PC-3 (cell line): ENCODE measurements at regions not wholly inside any gene's neighbourhood (a gene's known extent, or its start where the extent isn't known, plus 50 kb on each side); places are given as distances from the start of the nearest gene placed in this dataset.

Experiments used
- ATAC-seq: fragments of 200-7000 bp; cut with Tn5 transposase; 2 replicates; pipeline ENCODE4 v1.9.1; 2020; ENCODE audit warnings: mild to moderate bottlenecking, moderate library complexity
- BruUV-seq: library from RNA; stranded (reverse); fragments of 400-500 nt; replicated peaks from 2 replicates; lab custom pipeline; 2021; lab: Mats Ljungman, UMichigan
- CTCF ChIA-PET: fragments of 300-600 bp; sonication (Branson Sonifier 250); formaldehyde crosslinking; loops from one replicate; lab custom pipeline; 2022; ENCODE audit warnings: antibody characterized with exemption; lab: Charles Lee
- POLR2A ChIA-PET: fragments of 300-600 bp; sonication (Branson Sonifier 250); formaldehyde crosslinking; loops from one replicate; lab custom pipeline; 2022; ENCODE audit warnings: antibody characterized with exemption; ENCODE audit not compliant: unreplicated experiment; lab: Charles Lee
- DNase-seq: peaks from one replicate; pipeline ENCODE4 v3.0.0-alpha.2; 2015
- H2AFZ ChIP-seq: fragments of 300-600 bp; sonication (generic); 2 replicates; pipeline ENCODE4 v1.6.0; 2016; ENCODE audit warnings: antibody characterized with exemption, low read length
- H3F3A ChIP-seq: fragments of 300-600 bp; sonication (generic); one replicate; pipeline ENCODE4 v1.6.0; 2017; ENCODE audit warnings: antibody characterized with exemption, low read length, control low read depth, mild to moderate bottlenecking; ENCODE audit not compliant: unreplicated experiment
- H3K27ac ChIP-seq: fragments of 300-600 bp; sonication (generic); 2 replicates; pipeline ENCODE4 v1.5.1; 2016; ENCODE audit warnings: mild to moderate bottlenecking, low read length
- H3K27me3 ChIP-seq: fragments of 300-600 bp; sonication (generic); 2 replicates; pipeline ENCODE4 v1.6.1; 2016; ENCODE audit warnings: low read length, mixed read lengths
- H3K36me3 ChIP-seq: fragments of 300-600 bp; sonication (generic); 2 replicates; pipeline ENCODE4 v1.6.1; 2016; ENCODE audit warnings: low read depth, mixed run types, low read length, mixed read lengths
- H3K4me1 ChIP-seq: fragments of 300-600 bp; sonication (generic); 2 replicates; pipeline ENCODE4 v1.5.1; 2016; ENCODE audit warnings: low read length; ENCODE audit not compliant: insufficient read depth
- H3K4me2 ChIP-seq: fragments of 300-600 bp; sonication (generic); 2 replicates; pipeline ENCODE4 v1.6.0; 2016; ENCODE audit warnings: low read length
- H3K4me3 ChIP-seq: fragments of 300-600 bp; sonication (generic); 2 replicates; pipeline ENCODE4 v1.5.1; 2016; ENCODE audit warnings: mild to moderate bottlenecking, low read length, mixed read lengths
- H3K79me2 ChIP-seq: fragments of 300-600 bp; sonication (generic); 2 replicates; pipeline ENCODE4 v1.6.1; 2017; ENCODE audit warnings: low read length, mixed read lengths
- H3K9ac ChIP-seq: fragments of 300-600 bp; sonication (generic); 2 replicates; pipeline ENCODE4 v1.6.0; 2016; ENCODE audit warnings: mild to moderate bottlenecking, low read length
- H3K9me2 ChIP-seq: fragments of 300-600 bp; sonication (generic); replicated peaks from 2 replicates; pipeline ENCODE4 v1.6.1; 2016; ENCODE audit warnings: mixed run types, low read length, mixed read lengths
- H3K9me3 ChIP-seq: fragments of 300-600 bp; sonication (generic); 2 replicates; pipeline ENCODE4 v1.6.1; 2016; ENCODE audit warnings: low read length, mixed read lengths
- H4K20me1 ChIP-seq: fragments of 300-600 bp; sonication (generic); 2 replicates; pipeline ENCODE4 v1.6.1; 2016; ENCODE audit warnings: low read length, mixed read lengths
- CTCF ChIP-seq: fragments of 300-600 bp; sonication (generic); conservative IDR thresholded peaks from 2 replicates; pipeline ENCODE4 v1.5.1; 2017; ENCODE audit warnings: antibody characterized with exemption, low read depth, mild to moderate bottlenecking, low read length
- EZH2 ChIP-seq: fragments of 300-600 bp; sonication (generic); IDR thresholded peaks from one replicate; pipeline ENCODE4 v1.6.1; 2017; ENCODE audit warnings: antibody characterized with exemption, mild to moderate bottlenecking, low read length; ENCODE audit not compliant: unreplicated experiment
- EZH2phosphoT487 ChIP-seq: fragments of 300-600 bp; sonication (generic); IDR thresholded peaks from 2 replicates; pipeline ENCODE4 v1.6.1; 2018; ENCODE audit warnings: mild to moderate bottlenecking, antibody characterized with exemption, low read length, borderline replicate concordance
- intact Hi-C: fragments of 100-400 bp; cut with micrococcal nuclease; formaldehyde crosslinking; loops from 2 replicates; pipeline ENCODE4 v1.9.0; 2023

- Histone ChIP-seq H3K4me3 (no peak overlapping the region), H3K36me3 (no peaks in the 10 kb centered on the region), H3K9me3 (no peaks in the 10 kb centered on the region), H3K27ac (no peak overlapping the region), H3K9ac (no peak overlapping the region), H2AFZ (no peak overlapping the region), H3K4me1 (no peaks in the 10 kb centered on the region), H4K20me1 (no peaks in the 10 kb centered on the region), H3F3A (no peaks in the 10 kb centered on the region), H3K4me2 (no peak overlapping the region), H3K79me2 (no peaks in the 10 kb centered on the region), H3K9me2 (no peaks in the 10 kb centered on the region), H3K27me3 (peaks cover 42% of the 10 kb centered on the region)
- ChIA-PET POLR2A (no interaction called here), CTCF (no interaction called here)
- ATAC-seq (no peak), DNase-seq (no peak)
- TF ChIP-seq EZH2 = no peak
- TF ChIP-seq EZH2phosphoT487 = no peak
- TF ChIP-seq CTCF = no peak
- no TSS peak for BruUV-seq
- intact Hi-C loops = no loop called here
Measured at GRCh38 chr5:167814040-167814439, 477.4 kb upstream of the WWC1 start.

- Histone ChIP-seq H3K9me2 (no peaks in the 10 kb centered on the region), H3K9ac (no peak overlapping the region), H3K27me3 (peaks cover 45% of the 10 kb centered on the region), H3K4me3 (no peak overlapping the region), H3K36me3 (no peaks in the 10 kb centered on the region), H4K20me1 (no peaks in the 10 kb centered on the region), H3F3A (no peaks in the 10 kb centered on the region), H3K79me2 (no peaks in the 10 kb centered on the region), H3K4me2 (no peak overlapping the region), H3K27ac (no peak overlapping the region), H3K9me3 (no peaks in the 10 kb centered on the region), H2AFZ (no peak overlapping the region), H3K4me1 (no peaks in the 10 kb centered on the region)
- TF ChIP-seq EZH2phosphoT487 (no peak), EZH2 (no peak), CTCF (no peak)
- DNase-seq = peak; percentile 29
- intact Hi-C loops = no loop called here
- no peak for ATAC-seq
- BruUV-seq = no TSS peak
- ChIA-PET POLR2A (no interaction called here), CTCF (no interaction called here)
Measured at GRCh38 chr5:167814828-167815227, 476.6 kb upstream of the WWC1 start.

- no peak overlapping the region for H3K4me2 ChIP-seq
- H4K20me1 ChIP-seq = no peaks in the 10 kb centered on the region
- no peaks in the 10 kb centered on the region for H3K9me3 ChIP-seq
- no peak overlapping the region for H2AFZ ChIP-seq
- DNase-seq (no peak), ATAC-seq (no peak)
- H3F3A ChIP-seq = no peaks in the 10 kb centered on the region
- ChIA-PET CTCF (no interaction called here), POLR2A (no interaction called here)
- H3K36me3 ChIP-seq = no peaks in the 10 kb centered on the region
- no peak overlapping the region for H3K4me3 ChIP-seq
- intact Hi-C loops = no loop called here
- no peak overlapping the region for H3K9ac ChIP-seq
- TF ChIP-seq EZH2 = no peak
- H3K79me2 ChIP-seq = no peaks in the 10 kb centered on the region
- H3K27me3 ChIP-seq = peaks cover 49% of the 10 kb centered on the region
- no peaks in the 10 kb centered on the region for H3K4me1 ChIP-seq
- no TSS peak for BruUV-seq
- H3K27ac ChIP-seq = no peak overlapping the region
- H3K9me2 ChIP-seq = no peaks in the 10 kb centered on the region
Measured at GRCh38 chr5:167816354-167816753, 475.1 kb upstream of the WWC1 start.
